Stimulated activated CD4-positive, alpha-beta T cell treated with anti-CD3 and anti-CD28 coated beads, Interleukin-15, amount 100 ng/mL, for 24 hours (primary cell): ENCODE measurements at regions not wholly inside any gene's neighbourhood (a gene's known extent, or its start where the extent isn't known, plus 50 kb on each side); places are given as distances from the start of the nearest gene placed in this dataset.

ENCODE experiments used
- DNase-seq: peaks from one replicate; pipeline ENCODE4 v3.0.0-alpha.2; 2020

DNA sequence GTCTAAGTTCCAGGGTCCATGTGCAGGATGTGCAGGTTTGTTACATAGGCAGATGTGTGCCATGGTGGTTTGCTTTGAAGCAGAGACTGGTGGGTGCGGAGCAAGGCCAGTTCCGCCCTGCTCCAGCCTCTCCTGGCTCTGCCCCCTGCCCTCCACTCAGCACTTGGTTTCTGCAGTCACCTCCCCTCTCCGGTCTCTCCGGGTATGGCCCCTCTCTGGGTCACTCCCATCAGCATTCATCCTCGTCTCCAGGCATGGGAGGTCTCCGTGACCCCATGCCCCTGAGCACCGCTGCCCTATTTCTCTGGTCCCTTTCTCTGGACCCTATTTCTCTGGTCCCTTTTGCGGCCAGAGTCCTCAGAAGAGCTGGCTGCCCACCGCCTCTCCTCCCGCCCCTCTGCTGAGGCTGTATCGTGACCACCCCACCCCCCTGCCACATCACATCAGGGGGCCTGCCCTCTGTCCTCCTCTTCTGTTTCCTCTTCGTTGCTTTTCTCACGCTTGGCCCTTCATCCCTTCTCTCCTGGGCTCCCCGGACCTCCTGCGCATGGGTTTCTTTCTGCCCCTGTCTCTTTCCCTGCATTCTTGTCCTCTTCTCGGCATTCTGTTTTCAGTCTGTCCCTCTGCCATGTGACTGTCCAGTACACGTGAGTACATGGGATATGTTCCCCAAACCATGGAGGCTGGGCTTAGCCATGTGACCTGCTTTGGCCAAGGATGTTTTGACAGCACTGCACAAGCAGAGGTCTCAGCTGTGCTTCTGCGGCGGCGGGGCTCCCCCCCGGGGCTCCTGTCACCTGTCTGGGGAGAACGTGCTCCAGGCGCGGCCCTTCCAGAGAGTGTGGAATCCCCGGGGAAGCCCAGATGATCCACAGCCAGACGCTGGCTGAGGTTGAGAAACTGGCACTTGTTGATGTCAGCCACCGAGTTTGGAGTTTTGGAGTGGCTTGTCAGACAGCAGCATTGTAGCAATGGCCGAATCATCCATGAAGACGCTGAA is 54.4 kb upstream of the C1orf174 start:
- DNase-seq: no peak

DNA sequence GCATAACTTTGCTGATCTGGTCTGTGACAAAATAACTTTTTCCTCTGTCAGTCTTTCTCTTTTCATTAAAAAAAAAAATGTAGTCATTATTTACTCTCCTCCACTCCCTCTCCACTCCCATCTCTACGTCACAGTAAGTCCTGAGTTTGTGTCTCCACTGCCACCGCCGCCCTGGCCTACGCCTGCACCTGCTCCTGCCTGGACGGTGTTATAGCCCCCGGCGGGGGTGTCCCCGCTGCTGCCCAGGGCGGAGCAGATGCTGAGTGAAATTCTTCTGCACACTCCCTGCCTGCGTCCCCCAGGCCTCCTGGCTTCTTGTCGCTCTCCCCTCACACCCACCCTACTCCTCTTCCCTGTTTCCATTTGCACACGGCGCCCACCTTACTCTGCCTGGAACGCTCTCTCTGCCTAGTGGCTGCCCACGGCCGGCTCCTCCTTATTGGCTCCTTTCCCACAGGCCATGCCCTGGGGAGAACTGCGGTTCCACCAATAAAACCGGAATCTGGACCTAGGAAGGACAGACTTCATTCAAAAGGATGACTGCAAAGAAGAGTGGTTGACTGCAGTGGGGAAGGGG is 55.2 kb upstream of the C1orf174 start:
- no peak for DNase-seq

DNA sequence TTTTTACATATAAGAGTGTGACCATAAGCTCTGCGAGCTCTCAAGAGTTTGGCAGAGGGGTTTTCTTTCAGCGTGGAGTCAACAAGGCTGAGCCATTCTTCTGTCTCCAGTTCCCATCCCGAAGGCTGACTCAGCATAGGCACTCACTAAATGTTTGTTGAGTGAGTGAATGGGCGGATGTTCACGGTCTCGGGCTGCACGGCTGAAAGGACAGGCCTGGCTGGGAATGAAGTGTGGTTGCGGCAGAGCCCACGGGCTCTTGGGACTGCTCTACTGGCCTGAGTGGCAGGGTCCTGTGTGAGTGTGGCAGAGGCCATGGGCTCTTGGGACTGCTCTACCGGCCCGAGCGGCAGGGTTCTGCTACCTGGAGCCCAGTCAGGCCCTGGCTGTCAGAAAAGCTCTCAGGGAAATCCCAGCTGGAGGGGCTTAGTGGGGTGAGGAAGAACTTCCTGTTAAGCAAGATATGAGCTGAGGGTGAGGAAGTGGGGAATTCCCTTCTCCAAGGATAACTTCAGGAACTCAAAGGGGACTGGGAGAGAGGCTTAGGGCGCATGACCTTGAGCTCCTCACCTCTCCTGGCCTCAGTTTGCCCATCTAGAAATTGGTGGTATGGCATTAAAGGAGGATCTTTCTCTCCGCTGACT is 56.6 kb upstream of the C1orf174 start:
- no peak for DNase-seq

DNA sequence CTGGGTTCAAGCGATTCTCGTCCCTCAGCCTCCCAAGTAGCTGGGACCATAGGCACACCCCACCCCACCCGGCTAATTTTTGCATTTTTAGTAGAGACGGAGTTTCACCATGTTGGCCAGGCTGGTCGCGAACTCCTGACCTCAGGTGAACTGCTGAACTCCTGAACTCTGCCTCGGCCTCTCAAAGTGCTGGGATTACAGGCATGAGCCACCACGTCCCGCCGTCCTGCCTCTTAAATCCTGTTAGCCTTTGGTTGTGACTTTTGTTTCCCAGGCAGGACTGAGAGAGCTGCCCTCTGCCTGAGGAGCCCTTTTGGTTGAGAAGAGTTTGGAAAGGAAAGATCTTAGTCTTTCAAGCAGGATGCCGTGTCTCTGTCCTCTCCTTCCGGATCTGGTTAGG is 59.3 kb upstream of the C1orf174 start:
- DNase-seq: no peak

DNA sequence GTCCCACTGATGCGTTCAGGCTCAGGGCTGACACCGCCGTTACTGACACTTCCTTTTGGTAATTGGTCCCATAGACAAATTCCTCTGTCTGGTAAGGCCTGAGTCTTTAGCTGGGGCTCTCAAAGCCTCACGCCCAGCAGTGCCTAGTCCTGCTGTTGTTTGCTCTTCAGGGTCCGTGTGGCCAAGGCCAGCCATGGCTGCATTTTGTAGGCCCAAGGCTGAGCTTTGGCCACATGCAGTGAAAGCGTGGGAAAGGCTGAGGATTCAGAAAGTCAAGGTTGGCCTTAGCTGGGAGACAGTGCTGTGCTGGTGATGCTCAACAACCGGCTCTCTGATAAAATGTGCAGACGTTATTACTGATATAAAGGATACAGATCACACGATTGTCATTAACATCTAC is 63.5 kb upstream of the C1orf174 start:
- DNase-seq: no peak

DNA sequence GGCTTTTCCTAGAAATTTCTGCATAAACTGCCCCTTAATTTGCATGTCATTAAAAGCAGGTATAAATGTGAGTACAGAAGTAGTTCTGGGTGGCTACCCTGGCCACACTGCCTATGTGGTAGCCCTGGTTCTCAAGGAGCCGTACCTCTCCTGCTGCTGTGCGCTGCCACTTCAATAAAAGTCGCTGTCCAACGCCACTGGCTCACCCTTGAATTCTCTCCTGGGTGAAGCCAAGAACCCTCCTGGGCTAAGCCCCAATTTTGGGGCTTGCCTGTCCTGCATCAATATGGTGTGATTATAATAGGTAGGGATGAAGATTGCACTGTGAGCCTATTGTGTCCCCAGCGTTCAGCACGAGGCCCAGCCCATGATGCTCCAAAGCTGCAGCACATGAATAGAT is 65.6 kb upstream of the C1orf174 start:
- DNase-seq: no peak

DNA sequence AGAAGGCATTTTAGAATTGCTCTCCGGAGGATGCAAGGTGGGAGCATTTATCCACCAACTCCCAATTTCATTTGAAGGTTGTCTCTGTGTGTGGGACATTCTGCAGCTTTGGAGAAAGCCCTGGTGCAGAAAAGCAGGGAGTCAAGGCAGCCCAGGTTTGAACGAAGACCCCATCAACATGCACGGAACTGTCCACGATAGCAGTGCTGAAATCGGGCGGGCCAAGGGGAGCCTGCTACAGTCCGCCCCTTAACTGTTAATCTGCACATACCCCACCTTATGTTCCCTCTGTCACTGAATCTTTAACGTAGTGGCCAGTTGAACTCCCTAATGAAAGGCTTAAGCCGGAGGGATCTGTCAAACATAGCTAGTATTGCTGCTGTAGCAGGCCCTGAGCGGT is 68.8 kb upstream of the C1orf174 start:
- DNase-seq: no peak

DNA sequence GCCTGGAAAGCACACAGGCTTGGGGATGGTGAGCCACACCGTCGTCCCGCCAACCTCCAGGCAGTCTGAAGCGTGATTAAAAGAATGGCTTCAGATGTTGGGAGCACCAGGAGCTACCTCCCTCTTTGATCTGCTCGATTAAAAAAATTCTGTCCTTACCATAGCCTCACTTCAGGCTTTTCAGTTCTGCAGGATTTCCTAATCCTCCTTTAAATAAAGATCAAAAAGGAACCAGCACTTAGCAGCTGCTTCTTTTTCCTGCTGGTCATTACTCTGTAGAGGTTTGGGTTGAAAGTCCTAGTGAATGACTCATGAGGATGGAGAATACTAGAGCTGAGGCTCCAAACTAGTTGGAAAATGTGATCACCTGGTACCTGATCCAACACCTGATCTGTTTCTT is 71.9 kb upstream of the C1orf174 start:
- DNase-seq: no peak

DNA sequence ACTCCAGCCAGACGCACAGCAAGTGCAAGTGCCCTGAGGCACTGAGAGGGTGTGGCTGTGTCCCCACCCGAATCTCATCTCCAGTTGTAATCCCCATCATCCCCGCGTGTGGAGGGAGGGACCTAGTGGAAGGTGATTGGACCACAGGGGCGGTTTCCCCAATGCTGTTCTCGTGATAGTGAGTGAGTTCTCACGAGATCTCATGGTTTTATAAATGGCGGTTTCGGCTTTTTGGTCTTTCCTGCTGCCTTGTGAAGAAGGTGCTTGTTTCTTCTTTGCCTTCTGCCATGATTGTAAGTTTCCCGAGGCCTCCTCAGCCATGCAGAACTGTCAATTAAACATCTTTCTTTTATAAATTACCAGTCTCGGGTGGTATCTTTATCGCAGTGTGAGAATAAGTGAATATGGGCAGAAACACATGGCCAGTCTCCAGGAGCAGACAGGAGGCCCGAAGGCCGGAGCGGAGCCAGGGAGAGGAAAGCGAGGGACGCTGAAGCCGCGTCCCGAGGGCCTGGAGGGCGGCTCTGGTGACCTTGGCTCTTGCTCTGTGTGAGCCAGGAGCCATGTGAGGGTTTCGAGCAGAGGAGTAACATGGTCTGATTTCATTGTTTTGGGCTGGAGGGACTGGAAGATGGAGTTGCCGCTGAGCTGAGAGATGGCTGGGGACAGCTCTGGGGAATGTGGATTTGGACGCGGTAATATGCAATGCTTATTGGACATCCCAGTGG is 76.0 kb upstream of the C1orf174 start:
- no peak for DNase-seq

DNA sequence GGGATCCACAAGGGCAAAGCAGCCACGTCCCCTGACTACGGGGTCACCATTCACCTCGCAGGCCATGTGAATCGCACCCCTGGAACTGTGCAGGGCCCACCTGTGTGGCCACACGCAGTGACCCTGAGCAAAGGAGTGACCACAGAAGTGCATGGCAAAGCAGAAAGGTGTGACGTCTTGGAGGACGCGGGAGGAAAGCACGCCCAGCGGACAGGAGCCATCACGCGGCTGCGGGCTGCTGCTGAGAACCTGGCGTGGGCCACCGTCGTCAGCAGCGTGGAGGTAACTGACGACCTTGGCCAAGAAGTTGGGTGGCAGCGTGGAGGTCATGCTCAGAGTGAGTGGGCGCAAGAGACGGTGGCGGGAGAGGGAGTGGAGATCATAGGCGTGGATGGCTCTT is 76.7 kb upstream of the C1orf174 start:
- DNase-seq: no peak

DNA sequence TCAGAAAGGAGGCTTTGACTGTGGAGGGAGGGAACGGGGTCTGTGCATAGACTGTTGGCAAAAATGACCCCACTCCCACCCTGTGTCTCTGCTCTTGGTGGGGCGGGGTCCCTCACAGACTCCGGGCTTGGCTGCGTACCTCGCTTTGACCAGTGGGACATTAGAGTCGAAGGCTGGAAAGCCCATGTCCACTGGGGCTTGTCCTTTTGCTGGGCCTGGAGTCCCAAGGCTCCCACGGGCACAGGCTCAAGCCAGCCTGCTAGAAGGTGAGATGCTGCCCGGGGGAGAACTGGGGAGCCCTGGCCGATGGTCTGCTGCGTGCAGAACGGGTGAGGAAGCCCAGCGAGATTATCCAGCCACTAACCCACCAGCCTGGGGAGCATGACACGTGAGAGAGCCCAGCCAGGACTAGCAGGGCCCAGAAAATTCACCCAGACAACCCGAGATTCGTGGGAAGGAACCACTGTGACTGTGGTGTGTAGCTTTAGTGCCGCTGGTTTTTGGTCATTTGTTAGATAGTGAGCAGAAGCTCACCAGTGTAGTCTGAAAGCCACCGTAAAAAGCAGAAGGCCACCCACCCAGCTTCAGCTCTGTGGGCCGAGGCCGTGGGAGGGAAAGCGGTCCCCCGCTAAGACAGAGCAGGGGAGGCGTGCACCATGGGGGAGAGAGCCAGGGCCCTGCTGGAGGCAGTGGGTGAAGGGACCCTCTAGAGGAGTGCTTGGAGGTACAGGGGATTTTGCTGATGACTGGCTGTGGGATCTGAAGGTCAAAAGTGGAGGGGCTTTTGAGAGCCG is 78.3 kb upstream of the C1orf174 start:
- DNase-seq: no peak

DNA sequence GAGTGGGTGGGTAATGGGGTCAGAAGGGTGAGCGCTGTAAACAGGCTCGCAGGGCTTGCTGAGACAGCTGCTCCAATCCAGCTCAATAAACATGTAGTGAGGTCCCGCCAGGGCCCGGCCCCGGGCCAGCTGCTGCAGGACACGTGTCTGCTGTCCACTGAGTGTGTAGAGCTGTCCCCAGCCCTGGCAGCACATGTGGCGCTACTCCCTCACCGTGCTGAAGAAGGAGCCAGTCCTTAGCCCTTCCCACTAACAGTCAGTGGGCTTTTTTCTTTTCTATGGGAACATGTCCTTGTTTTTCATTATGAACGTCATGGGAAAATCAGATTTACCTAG is 78.9 kb upstream of the C1orf174 start:
- DNase-seq: no peak

DNA sequence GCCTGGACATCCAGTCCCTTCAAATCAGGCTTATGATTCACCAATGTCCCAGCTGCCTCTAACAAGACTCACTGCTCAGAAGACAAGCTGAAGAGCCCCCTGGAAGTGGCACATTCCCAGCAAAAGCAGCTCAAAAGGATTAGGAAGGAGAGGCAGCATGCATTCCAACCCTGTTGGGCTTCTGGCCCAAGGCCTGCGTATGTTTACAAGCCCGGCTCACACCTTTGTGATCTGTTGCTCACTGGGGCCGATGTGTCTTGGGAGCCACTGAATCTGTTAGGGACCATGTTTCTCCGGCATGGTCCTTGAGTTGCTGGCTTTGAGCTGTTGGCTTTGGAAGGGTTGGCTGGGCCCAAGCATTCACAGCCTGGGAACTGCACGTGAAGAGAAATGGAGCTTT is 81.2 kb upstream of the C1orf174 start:
- no peak for DNase-seq

DNA sequence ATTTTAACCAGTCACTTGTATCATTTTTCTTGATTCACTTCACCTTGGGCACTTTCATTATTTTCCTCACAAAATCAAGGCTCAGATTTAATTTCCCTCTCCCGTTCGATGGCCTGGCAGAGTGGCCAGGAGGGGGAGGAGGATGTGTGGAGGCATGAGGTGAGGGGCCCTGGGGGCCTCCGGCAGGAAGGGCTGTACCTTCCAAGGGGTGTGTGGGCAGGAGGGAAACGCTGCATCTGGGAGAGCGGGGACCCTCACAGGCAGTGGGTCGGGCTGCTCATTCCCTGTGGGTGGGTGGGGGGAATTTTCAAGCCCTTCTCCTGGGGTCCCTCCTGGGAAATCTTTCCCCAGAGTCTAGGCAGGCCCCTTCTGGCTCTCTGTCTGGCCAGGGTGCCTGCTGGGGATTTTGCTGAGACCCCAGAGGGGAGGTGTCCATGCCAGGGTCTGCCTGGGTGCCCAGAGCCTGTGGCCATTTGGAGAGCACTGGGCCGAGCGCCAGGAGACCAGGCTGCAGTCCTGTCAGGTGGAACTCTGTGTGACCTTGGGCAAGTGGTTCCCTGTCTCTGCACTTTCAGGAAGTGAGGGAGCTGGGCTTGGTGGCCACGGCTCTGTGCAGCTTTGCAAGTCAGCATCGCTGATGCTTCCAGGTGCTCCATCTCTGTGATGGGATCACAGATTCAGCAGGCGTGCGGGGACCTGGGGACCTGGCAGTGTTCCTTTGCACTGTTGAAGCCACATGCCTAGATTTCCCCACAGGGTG is 81.9 kb upstream of the C1orf174 start:
- DNase-seq: no peak

DNA sequence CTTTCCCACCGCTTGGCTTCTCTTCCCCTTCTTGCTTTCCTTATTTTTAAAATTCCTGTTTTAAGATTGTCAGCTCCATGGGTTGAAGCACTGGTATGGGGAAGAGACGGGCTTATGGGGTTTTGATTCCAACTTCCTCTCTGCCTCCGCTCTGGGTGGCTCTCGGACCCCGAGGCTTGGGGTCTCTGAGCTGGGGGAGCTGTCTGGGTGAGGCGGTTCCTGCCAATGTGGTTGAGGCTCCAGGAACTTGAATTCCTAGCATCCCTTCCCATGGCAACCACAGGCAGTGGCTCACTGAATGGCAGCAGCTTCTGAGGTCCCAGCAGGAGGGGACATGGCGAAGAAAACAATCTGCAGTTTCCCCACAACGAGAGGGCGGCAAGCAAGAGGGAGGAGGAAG is 83.1 kb upstream of the C1orf174 start:
- no peak for DNase-seq

DNA sequence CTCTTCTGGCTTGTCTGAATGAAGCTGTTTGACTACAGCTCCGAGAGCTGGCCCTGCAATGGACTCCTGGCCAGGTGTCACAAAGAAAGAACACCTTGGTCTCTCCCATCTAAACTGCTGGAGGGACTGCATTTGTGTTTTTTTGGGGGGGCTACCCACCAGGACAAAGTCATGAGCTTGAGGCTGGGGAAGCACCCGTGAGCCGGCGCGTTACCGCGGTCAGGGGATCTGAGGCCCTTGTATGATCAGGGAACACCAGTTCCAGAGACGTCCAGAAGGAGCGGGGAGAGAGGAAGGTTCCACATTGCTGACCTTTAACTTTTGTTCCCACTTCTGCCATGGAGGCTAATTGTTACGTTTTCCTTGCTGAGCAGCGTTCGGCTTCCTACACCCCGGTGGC is 84.5 kb upstream of the C1orf174 start:
- DNase-seq: no peak

DNA sequence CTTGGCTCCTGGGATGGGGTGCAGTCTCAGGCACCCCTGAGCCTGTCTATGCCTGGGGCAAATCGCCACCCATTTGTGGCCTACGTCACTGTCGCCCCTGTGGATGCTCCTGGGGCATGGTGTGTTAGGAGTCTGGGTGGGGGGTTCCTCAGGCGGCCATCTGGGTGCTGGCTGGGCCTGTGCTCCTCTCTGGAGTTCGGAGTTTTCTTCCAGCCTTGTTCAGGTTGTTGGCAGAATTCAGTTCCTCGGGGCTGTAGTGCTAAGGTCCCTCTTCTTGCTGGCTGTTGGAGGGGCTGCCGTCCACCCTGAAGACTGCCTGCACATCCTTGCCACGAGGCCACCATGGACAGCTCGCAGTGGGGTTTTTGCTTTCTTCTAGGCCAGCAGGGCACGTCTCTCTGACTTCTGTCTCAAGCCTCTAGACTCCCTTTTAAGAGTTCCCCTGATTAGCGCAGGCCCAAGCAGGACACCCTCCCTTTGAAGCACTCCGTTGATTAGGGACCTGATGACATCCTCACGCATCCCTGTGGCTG is 86.7 kb upstream of the C1orf174 start:
- no peak for DNase-seq

DNA sequence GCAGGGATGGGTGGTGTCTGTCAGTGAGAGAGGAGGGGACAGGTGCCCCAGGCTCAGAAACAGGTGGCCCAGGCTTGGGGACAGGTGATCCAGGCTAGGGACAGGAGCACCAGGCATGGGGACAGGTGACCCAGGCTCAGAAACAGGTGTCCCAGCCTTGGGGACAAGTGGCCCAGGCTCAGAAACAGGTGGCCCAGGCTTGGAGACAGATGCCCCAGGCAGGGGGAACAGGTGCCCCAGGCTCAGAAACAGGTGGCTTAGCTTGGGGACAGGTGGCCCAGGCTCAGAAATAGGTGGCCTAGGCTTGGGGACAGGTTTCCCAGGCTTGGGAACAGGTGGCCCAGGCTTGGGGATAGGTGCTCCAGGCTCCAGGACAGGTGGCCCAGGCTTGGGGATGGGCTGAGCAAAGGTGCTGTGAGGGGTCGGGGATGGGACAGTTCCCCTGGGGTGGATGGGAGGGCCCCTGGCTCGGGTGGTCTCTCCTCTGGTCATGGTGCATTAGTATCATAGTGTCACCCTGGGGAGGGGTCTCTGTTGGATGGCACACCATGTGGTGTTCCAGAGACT is 87.7 kb upstream of the C1orf174 start:
- DNase-seq: no peak

DNA sequence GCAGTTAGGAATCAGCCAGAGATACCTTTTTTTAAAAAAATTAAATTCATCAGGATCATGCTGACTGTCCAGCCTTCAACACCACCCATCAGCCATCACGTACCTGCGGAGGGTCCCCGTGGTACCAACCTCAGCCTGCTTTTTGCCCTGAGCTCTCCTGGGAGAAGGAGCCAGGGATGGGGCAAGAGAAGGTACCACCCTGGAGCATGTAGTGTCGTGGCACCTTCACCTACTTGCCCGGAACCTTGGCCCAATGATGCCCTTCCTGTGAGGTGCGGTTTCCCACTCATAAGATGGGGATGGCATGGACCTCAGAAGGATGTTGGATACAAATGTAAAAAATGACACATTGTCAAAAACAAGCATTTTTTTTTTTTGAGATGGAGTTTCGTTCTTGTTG is 88.4 kb upstream of the C1orf174 start:
- DNase-seq: no peak

DNA sequence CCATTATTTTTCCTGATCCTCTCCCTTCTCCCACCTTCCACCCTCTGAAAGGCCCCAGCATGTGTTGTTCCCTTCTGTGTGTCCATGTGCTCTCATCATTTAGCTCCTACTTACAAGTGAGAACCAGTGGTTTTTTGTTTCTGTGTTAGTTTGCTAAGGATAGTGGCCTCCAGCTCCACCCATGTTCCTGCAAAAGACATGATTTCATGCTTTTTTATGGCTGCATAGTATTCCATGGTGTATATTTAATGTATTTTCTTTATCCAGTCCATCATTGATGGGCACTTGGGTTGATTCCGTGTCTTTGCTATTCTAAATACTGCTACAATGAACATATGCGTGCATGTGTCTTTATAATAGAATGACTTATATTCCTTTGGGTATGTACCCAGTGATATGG is 89.4 kb upstream of the C1orf174 start:
- no peak for DNase-seq

DNA sequence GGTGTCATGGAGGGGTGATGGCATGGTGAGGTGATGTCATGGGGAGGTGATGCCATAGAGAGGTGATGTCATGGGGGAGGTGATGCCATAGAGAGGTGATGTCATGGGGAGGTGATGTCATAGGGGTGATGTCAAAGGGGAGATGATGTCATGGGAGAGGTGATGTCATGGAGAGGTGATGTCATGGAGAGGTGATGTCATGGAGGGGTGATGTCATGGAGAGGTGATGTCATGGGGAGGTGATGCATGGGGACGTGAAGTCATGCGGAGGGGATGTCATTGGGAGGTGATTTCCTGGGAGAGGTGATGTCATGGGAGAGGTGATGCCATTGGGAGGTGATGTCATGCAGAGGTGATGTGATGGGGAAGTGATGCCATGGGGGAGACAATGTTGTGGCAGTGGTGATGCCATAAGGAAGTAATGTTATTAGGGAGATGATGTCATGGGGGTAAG is 92.1 kb upstream of the C1orf174 start:
- DNase-seq: peak; percentile 10
